ENCODE measurements at regions not wholly inside any gene's neighbourhood (a gene's known extent, or its start where the extent isn't known, plus 50 kb on each side); places are given as distances from the start of the nearest gene placed in this dataset.

- TF ChIP-seq CTCF (IDR thresholded peaks at IDR 0.05), result no peak
- no peak for TF ChIP-seq POLR2A (IDR thresholded peaks at IDR 0.05)
These were observed 590.5 kb upstream of the CT83 start for GRCh38 chrX:117053260-117053659.
